Amygdala (tissue), 56 donors: ENCODE measurements at regions not wholly inside any gene's neighbourhood (a gene's known extent, or its start where the extent isn't known, plus 50 kb on each side); places are given as distances from the start of the nearest gene placed in this dataset.

Experiments
- DNase-seq, 56 donors: peaks; one replicate each; lab custom pipeline; 2025; lab: John Stamatoyannopoulos, UW

GRCh38 chr5:13569090-13569715, 375.3 kb downstream of the DNAH5 start:
- no peak for DNase-seq

GRCh38 chr5:13567819-13568218, 376.7 kb downstream of the DNAH5 start:
- no peak for DNase-seq

- no peak for DNase-seq
Measured at GRCh38 chr5:13566871-13567339, 377.6 kb downstream of the DNAH5 start.

DNA sequence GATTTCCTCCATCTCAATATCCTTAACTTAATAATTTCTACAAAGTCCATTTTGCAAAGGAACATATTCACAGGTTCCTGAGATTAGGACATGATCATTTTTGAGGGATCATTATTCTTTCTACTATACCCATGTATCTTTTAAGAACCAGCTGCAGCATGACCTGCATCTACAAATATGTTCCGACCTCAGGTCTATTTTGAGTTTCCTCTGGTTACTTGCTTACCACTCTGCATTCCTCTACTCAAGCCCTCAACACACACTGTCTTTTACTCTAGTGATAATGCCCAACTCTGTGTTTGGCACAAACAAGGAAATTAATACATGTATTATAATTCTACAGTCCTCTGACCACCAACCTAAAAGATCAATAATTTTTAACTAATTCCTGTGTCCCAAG, 386.1 kb downstream of the DNAH5 start:
- no peak for DNase-seq

GRCh38 chr5:13553896-13554295, 390.6 kb downstream of the DNAH5 start:
- peak in 3 of 56 donors; percentile 4 for DNase-seq

DNA sequence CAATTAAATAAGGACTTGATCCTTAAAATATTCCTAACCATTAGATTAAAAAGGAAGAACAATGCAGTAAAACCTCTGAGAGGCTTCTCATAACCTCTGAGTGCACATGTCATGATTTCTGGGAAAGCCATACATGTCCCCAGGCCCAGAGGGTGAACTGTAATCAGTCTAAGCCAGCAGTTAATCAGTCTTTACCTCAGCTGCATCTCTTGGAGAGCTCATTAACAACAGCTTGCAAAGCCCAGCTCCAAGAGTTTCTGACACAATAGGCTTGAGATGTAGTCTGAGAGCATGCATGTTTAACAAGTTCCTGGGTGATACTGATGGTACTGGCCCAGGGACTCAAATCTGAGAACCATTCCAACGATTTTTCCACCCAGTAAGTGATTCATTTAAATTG, 392.1 kb downstream of the DNAH5 start:
- DNase-seq: no peak

DNA sequence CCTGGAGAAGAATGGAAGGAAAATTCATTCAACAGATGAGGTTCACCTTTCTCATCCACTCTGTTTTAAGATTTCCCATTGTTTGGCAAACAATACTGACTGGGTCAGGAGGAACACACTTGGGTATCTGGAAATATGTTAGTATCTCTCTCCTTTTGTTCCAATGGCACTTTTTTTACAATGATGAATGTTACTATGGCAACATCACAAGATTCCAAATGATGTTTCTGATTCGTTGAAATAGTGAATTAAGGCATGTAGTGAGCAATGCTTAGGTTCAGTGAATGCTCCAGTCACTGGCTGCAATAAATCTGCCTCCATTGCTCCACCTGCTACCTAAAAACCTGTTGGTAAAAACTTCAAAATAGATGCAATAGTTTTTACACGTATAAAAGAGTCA, 392.8 kb downstream of the DNAH5 start:
- DNase-seq: no peak

DNA sequence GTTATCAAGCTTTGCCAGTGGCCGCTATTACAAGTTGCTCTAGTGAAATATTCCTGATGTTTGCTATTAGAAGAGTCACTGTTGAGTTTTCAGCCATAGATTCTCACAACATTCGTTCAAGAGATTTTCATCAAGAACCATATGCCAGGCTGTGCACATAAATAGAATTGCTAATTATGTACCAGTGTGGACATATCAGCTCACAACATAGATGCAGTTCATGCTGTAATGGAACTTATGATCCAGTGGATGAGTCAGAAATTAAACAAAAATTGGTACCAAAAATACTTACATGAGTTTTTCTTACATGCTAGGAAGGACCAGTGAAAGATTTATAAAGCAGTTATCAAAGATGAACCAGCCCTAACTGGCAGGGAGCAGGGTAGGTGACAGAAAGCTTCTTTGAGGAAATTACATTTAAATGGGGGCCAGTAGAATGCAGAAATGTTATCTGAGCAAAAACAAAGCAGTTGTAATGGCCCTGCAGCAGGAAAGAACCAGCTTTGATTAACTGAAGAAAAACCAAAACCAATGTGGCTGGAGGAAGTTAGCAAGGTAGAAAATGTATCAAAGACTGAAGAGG, 404.2 kb downstream of the DNAH5 start:
- peak in 1 of 56 donors; percentile 11 for DNase-seq

DNA sequence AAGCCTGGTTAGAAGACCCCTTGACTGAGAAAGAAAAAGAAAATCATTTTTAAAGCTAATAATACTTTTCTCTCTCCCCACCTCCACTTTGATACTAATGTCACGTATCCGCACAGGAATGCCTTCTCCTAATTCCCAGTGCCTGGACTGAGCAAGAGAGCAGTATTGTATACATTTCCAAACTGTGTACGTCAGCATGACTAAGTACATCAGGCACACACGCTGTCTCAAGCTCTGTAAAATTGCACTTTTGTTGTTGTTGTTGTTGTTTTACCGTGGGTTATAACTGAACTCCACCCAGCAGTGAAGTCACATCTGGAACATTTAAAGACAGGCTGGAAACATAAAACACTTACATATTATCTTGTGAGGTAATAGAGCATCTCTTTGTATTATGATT, 407.6 kb downstream of the DNAH5 start:
- no peak for DNase-seq

DNA sequence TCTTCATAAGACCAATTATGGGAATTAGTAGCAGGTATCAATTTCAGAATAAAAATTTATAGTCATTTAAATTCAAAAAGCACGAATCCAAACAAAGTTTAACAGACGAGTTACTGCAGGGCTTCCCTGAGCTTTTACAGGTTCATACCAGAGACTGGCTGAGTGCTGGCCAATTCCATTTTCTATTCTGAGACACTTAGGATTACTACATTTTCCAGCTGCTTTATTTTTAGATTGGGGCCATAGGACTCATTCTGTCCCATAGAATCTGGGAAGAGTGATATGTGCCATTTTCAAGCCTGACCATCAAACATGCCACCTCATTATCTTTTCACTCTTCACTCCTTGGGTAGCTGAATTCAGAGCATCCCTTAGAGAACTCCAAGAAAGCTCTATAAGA, 410.7 kb downstream of the DNAH5 start:
- no peak for DNase-seq

GRCh38 chr5:13529300-13529699, 415.2 kb downstream of the DNAH5 start:
- no peak for DNase-seq

- DNase-seq: no peak
Measured at GRCh38 chr5:13524936-13525335, 419.6 kb downstream of the DNAH5 start.

GRCh38 chr5:13519131-13519530, 425.4 kb downstream of the DNAH5 start:
- DNase-seq: no peak

GRCh38 chr5:13516195-13516594, 428.3 kb downstream of the DNAH5 start:
- no peak for DNase-seq

- DNase-seq: no peak
Measured at GRCh38 chr5:13511442-13511841, 433.0 kb downstream of the DNAH5 start.

DNA sequence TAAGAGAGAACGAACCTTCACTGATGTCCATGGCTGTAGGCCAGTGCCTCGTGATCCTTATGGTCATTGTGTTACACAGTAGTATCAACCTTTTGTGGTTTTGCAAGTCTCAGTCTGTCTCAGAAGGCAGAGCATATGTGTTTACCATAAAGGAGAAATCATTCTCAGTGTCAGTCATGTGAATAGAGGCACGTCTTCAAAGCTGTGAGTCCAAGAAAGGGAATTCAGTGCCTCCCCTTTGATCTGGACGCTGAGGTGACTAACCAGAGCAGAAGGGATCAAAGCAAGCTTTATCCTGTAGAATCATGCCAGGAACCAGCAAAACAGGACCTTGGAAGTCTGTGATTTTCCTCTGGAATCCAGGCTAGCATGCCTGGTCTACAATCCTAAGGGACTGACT, 433.9 kb downstream of the DNAH5 start:
- DNase-seq: no peak

DNA sequence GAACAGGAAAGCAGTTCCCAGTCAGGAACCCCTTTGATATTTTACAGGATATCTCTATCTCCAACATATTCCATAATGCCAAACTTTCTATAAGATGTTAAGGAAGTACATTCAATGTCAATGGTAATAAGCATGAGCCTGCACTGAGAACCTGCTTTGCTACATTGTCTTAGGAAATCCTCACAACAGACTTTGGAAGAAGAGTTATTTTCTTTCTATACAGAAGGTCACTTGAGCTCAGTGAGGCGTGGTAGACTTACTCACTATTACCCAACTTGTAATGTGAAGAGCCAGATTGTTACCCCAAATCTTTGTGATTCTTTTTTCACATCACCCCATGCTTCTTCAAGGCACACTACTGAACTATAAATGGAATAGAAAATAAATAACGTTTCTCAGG, 435.9 kb downstream of the DNAH5 start:
- no peak for DNase-seq

DNA sequence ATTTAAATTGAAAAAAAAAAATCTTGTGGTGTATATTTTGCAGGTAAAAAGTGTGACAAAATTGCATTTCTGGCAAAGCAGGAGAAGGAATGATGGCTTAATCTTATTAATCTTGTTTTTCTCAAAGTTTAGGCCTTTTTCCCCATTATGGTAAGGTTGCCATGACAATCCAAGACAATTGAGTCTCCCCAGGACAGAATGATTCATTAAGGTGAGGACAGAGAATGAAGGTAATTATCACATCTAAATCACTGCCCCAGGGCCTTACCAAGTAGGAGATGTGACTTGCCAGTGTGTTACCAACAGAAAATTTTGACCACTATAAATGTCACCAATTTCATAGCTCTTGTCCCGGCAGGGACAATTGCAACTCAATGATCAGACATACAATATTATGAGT, 439.2 kb downstream of the DNAH5 start:
- DNase-seq: no peak

GRCh38 chr5:13503017-13503416, 441.5 kb downstream of the DNAH5 start:
- peak in 2 of 56 donors; percentile 3 to 13 for DNase-seq

- DNase-seq: no peak
Measured at GRCh38 chr5:13501176-13501575, 443.3 kb downstream of the DNAH5 start.

DNA sequence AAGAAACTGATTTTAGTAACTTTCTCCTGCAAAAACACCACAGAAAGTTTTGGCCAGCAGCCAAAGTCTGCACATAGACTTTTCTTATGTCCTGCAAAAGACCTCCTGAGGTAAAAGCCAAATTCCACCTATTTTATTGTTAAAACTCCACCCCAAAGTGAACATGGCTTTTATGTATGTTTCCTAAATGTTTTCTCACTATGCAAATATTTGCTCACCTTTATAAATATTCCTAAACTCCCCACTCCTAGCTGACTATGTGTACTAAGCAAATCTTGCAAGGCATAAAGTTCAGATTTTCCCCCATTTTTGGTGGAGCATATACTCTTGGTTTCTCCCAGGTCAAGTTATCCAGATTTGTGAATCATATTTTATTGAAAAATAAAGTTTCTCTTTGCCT, 446.2 kb downstream of the DNAH5 start:
- no peak for DNase-seq

DNA sequence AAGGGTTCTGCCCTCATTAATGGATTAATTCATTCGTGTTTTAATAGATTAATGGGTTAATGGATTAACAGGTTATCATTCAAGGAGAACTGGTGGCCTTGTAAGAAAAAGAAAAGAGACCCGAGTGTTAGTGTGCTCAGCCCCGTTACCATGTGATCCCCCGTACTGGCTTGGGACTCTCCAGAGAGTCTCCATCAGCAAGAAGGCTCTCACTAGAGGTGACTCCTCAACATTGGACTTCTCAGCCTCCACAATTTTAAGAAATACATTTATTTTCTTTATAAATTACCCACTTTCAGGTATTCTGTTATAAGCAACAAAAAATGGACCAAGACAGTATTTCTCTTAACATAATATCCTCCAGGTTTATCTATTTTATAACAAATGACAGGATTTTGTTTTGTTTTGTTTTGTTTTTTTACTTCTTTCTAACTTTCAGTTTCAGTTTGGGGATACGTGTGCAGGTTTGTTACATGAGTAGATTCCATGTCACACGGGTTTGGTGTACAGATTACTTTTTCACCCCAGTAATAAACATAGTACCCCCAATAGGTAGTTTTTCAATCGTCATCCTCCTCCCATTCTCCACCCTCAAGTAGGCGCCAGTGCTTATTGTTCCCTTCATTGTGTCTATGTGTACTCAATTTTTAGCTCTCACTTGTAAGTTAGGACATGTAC, 456.1 kb downstream of the DNAH5 start:
- no peak for DNase-seq
